GM18520 (cell line): ENCODE measurements at regions not wholly inside any gene's neighbourhood (a gene's known extent, or its start where the extent isn't known, plus 50 kb on each side); places are given as distances from the start of the nearest gene placed in this dataset.
"Not testable (repeated sequence)": the region's sequence is repeated elsewhere in the genome, so short reads cannot be mapped to it uniquely, and the experiment has no call there.

Source experiments
- ATAC-seq: cut with Tn5 transposase; IDR thresholded peaks from one replicate; pipeline ENCODE4 v1.9.1; 2021; ENCODE audit not compliant: unreplicated experiment

DNA sequence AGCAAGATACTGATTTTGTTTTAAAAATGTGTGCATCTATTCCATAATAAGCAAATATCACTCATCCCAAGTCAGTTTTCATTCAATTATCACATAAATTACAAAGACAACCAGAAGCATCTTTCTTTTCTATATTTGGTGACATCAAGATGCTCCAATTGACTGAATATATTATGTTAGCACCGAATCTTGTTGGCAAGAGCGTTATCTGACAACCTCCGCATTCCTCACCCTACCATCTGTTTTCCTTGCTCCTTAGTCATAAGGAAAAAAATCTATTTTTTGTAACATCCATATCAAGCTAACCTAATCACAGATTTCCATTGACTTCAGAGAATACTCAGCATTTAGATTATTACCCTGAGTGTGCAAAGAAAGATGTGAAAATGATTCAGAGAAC, 212.2 kb upstream of the KYNU start:
- no peak for ATAC-seq

GRCh38 chr2:142650601-142651000, 226.9 kb upstream of the KYNU start:
- ATAC-seq = no peak

GRCh38 chr2:142649581-142649980, 227.9 kb upstream of the KYNU start:
- no peak for ATAC-seq

DNA sequence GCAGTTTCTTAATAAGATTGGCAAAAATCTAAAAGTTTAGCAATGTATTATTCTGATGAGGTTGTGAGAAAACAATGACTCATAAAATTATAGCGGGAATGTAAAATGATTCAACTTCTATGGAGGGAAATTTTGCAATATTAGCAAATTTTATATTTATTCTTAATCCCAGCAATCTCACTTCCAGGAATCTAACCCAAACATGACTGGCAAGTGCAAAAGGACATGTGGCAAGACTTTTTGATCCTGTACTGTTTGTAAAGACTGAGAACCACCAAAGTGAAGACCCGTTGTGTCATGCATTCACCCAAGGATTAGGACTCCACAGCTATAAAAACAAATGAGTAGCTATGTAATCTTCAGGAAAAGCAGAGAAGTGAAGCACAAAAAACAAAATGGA, 234.8 kb upstream of the KYNU start:
- ATAC-seq = no peak

DNA sequence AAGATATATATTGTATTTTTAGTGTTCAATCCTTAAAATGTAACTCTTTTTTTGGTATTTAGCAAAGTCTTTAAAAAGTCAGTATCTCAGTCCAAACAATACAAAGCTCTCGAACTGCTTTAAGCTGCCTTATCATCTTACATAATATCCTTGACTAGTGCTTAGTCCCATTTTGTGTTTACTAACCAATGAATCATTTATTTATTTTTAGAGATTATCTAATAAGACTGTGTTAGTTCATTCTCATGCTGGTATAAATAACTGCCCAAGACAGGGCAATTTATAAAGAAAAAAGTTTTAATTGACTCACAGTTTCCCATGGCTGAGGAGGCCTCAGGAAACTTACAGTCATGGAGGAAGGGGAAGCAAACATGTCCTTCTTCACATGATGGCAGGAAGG, 248.3 kb upstream of the KYNU start:
- ATAC-seq = no peak

DNA sequence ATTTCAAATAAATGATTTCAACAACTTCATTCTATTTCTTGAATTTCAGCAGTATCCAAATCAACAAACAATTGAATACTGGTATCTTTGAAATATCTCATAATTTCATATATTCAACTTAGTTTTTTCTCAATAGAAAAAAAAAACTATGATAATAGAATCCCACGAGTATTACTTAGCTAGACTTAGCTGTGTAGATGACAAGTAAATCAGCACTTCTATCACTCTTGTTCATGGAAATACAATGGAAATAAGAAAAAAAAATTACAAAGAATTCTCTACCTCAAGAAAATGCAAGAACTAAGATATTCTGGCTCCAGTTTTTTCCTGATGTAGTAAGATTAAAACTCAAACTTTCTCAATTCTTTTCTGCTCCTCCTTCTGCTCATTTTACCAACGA, 256.2 kb upstream of the KYNU start:
- no peak for ATAC-seq

DNA sequence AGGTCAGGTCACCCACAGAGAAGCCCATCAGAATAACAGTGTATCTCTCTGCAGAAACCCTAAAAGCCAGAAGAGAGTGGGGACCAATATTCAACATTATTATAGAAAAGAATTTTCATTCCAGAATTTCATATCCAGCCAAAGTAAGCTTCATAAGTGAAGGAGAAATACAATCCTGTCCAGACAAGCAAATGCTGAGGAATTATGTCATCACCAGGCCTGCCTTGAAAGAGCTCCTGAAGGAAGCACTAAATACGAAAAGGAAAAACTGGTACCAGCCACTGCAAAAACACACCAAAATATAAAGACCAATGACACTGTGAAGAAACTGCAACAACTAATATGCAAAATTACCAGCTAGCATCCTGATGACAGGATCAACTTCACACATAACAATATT, 260.0 kb upstream of the KYNU start:
- no peak for ATAC-seq

- ATAC-seq = no peak
These were observed 261.6 kb upstream of the KYNU start for GRCh38 chr2:142615876-142616275.

- not testable (repeated sequence) for ATAC-seq
These were observed 264.3 kb upstream of the KYNU start for GRCh38 chr2:142613193-142613592.

GRCh38 chr2:142605421-142605820, 272.0 kb upstream of the KYNU start:
- no peak for ATAC-seq

DNA sequence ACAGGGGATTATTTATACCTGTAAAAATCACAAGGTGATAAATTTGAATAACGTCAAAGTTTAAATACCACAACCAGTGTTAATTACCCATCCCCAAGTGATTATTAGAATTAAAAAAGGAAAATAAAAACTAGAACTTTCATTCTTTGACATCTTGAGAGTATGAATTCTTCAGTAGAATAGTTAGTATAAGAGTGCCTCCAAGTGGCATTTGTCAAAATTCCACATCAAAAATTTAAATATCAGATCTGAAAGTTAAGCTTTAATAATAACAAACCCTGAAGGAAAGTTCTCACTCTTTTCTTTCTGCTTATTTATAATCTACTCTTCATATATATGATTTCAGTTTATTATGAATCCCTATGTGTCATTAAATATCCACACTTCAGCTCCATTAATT, 273.7 kb upstream of the KYNU start:
- ATAC-seq = no peak

DNA sequence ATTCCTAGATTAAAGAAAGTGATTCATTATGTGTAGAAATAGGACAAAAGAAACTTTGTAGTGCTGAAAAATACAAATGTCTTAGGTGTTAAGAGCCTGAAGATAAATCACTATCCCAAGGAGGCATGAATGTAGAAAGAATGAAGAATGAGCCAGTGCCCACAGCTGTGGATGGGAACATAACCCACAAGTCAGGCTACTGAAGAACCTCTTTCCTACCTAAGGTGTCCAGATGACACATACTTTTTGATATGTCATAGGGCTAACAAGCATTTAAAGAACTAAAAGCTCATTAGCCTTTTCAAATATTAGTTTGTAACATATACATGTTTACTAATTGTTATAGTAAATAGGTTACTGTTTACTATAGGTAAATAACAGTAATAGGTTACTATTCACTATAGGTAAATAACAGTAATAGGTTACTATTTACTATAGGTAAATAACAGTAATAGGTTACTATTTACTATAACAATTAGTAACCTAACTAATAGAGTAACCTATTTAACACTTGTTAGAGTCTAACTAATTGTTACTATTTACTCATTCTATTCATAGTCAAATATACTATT, 275.0 kb upstream of the KYNU start:
- no peak for ATAC-seq

DNA sequence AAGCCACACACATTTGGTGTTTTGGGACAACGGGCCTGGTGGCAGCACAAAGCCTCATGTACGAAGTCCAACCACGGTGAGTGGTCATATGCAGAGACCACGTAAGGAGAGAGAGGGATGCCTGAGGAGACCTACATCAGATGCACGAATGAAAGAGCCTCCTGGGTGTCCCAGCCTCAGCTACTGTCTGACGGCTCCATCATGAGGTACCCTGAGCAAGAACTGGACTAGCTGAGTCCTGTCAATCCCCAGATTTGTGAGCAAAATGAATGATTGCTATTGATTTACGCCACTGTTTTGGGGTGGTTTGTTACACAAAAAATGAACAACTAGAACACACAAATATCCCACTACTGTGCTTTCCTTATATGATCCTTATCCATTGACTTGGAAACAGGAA, 275.7 kb upstream of the KYNU start:
- ATAC-seq = no peak

DNA sequence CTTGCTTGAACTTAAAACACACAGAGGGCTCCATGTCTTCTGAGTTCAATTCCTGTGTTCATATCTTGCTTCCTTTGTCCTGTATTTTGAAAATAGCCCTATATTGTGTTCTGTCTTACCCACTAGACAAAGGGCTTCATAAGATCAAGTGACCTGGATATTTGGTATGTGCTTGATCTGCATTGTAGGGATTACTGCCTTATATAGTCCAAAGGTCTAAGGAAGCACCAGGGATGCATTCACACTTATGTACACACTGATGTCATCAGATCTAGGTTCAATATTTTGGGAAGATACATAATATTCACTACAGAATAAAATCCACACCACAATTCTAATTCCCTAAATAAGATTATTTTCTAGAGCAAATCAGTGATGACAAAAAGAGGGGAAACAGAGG, 278.0 kb upstream of the KYNU start:
- no peak for ATAC-seq

DNA sequence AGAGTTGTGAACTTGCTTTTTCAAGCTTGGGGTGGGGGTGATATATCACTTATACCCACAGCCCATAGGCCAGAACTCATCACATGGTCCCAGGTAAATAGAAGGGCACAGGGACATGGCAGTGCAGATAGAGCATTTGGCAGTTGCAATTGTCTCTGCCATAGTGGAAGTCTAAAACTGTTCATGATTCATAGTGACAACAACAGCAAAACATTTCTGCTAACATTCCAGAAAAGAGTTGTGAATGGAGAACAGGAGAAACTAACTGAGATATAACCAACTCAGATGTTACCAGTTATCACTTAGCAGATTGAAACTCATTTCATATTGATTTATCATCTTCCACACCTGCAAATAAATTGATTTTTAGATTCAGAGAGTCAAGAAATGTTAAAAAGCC, 278.6 kb upstream of the KYNU start:
- ATAC-seq = no peak

- no peak for ATAC-seq
These were observed 281.0 kb upstream of the KYNU start for GRCh38 chr2:142596334-142597088.

- no peak for ATAC-seq
These were observed 282.5 kb upstream of the KYNU start for GRCh38 chr2:142594935-142595334.

- ATAC-seq = no peak
These were observed 285.3 kb upstream of the KYNU start for GRCh38 chr2:142592171-142592570.

GRCh38 chr2:142591420-142591819, 286.0 kb upstream of the KYNU start:
- ATAC-seq = no peak

GRCh38 chr2:142588269-142588668, 289.2 kb upstream of the KYNU start:
- no peak for ATAC-seq

GRCh38 chr2:142586693-142587580, 290.5 kb upstream of the KYNU start:
- no peak for ATAC-seq

DNA sequence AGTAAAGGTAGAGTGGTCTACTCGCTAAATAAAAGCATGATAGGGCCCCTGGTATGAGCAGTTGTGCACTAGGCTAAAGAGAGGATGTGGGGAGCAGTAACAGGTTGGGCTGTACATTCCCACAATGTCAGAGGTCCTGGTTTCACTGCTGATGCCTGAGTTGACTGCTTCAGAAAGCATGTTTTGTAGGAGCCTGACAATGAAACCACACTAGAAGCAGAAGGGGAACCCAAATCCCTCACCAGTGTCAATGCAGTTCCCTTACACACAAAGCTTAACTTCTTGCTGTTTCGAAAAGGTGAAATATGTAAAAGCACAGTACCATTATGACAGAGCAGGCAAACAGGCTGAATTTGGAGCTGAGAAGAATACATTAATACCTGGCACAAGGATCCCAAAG, 291.7 kb upstream of the KYNU start:
- peak; percentile 67 for ATAC-seq
